SK-N-MC (cell line): ENCODE measurements at regions not wholly inside any gene's neighbourhood (a gene's known extent, or its start where the extent isn't known, plus 50 kb on each side); places are given as distances from the start of the nearest gene placed in this dataset.

Experiments used
- EZH2 ChIP-seq: fragments of 200-600 bp; sonication (generic); IDR thresholded peaks from one replicate; pipeline ENCODE4 v1.6.1; 2017; ENCODE audit warnings: antibody characterized with exemption
- FOXP2 ChIP-seq: optimal IDR thresholded peaks from 2 replicates; pipeline ENCODE3; 2011; ENCODE audit warnings: mild to moderate bottlenecking, moderate library complexity; ENCODE audit not compliant: insufficient read depth; ENCODE audit errors: extremely low read length, control extremely low read depth
- POLR2AphosphoS5 ChIP-seq: IDR thresholded peaks from 2 replicates; pipeline ENCODE4 v1.6.1; 2012; ENCODE audit warnings: mild to moderate bottlenecking, low read depth, low read length, borderline replicate concordance

DNA sequence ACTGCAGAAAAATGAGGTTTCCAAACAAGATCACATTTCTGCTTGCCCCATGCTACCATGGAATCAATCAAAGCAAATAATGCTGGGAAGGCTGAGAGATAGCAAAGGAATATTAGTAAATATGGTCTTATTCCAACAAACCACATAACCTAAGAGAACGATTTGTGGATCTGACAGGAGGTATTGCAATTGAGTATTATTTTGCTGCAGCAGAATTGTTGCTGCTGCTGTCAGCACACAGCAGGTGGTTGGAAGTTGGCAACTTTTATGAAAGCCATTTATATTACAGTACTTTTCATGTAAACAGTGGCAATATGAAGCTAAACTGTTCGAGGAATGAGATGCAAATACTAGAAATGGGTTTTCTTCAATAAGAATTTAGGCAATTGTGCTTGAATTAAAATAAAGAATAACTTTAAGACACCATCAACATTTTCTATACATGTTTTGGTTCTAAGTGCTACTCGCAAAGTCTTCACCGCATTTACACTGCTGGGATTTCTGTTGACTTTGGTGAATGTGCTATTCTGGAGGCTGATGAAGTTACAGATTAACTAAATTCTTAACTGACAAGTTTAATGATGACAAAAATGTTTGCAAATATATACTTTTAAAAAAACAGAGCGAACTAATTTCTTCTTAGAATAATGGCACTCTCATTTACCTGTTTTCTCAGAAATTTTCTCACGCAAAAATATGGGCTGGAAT is 1285.7 kb downstream of the CNTNAP5 start:
- TF ChIP-seq EZH2 (no peak), POLR2AphosphoS5 (no peak), FOXP2 (no peak)
